A549 (cell line): ENCODE measurements at regions not wholly inside any gene's neighbourhood (a gene's known extent, or its start where the extent isn't known, plus 50 kb on each side); places are given as distances from the start of the nearest gene placed in this dataset.
A peak's percentile ranks its signal among the peaks of the same experiment; 100 is the strongest.
"Not testable (repeated sequence)": the region's sequence is repeated elsewhere in the genome, so short reads cannot be mapped to it uniquely, and the experiment has no call there.

Experiments used
- ATAC-seq, 2 experiments: fragments of 200-7000 bp in 1 of 2; fragments of >200 bp in 1 of 2; cut with Nextera tagmentation in 1 of 2; cut with Tn5 transposase in 1 of 2; 3 replicates each; pipeline versions ENCODE4 v1.8.0 to v1.9.1; 2018 to 2020; ENCODE audit warnings: mild to moderate bottlenecking in 1 of 2, moderate library complexity in 1 of 2
- CTCF ChIA-PET: fragments of 300-600 bp; sonication (Branson Sonifier 250); formaldehyde crosslinking; extraction: SDS; loops from one replicate; lab custom pipeline; 2021; ENCODE audit warnings: antibody characterized with exemption, inconsistent platforms; lab: Yijun Ruan, JAX
- POLR2A ChIA-PET: fragments of 350-600 bp; formaldehyde crosslinking; extraction: SDS; loops from one replicate; lab custom pipeline; 2021; ENCODE audit warnings: antibody characterized with exemption, inconsistent platforms; lab: Yijun Ruan, JAX
- DNase-seq, 2 experiments: peaks; one replicate each; pipeline versions ENCODE4 v3.0.0 to v3.0.0-alpha.2; 2011 to 2016; ENCODE audit warnings: low read depth in 1 of 2, low spot score in 1 of 2
- FAIRE-seq: peaks from 2 replicates; lab custom pipeline; 2011; peaks lifted over from hg19 to GRCh38; lab: Jason Lieb, UNC
- H3K27ac ChIP-seq, 2 experiments: fragments of >200 bp; sonication (Bioruptor Twin); formaldehyde crosslinking; 3 replicates each; pipeline ENCODE4 v1.5.1; 2016 to 2017
- H3K4me1 ChIP-seq: fragments of >200 bp; sonication (Bioruptor Twin); formaldehyde crosslinking; 3 replicates; pipeline ENCODE4 v1.6.1; 2016
- H3K4me2 ChIP-seq: fragments of >200 bp; sonication (Bioruptor Twin); formaldehyde crosslinking; 3 replicates; pipeline ENCODE4 v1.6.1; 2016
- H3K4me3 ChIP-seq: fragments of >200 bp; sonication (Bioruptor Twin); formaldehyde crosslinking; 3 replicates; pipeline ENCODE4 v1.5.1; 2016
- H3K9me3 ChIP-seq: fragments of >200 bp; sonication (Bioruptor Twin); formaldehyde crosslinking; 3 replicates; pipeline ENCODE4 v1.6.1; 2016
- WGBS: methylation state at CpG from one replicate; pipeline ENCODE4 v1.1.6; 2017; ENCODE audit errors: missing lambda C conversion rate; 5-methylcytosine and 5-hydroxymethylcytosine counted together
- small RNA-seq, 6 experiments: library from RNA; depleted of rRNA; stranded (forward); fragments of <200 nt; gene quantifications; one replicate each; pipeline ENCODE3, GENCODE V24; 2012

- ATAC-seq, FAIRE-seq, H3K27ac ChIP-seq, CTCF ChIA-PET, POLR2A ChIA-PET, DNase-seq, H3K9me3 ChIP-seq, H3K4me2 ChIP-seq, H3K4me1 ChIP-seq, H3K4me3 ChIP-seq: not testable (repeated sequence)
- WGBS, result 2% methylated on average over 4 of the region's 4 CpGs
These were observed 364.9 kb downstream of the FOXD4L5 start for GRCh38 chr9:64920147-64920546.

- ATAC-seq, H3K4me1 ChIP-seq, H3K4me2 ChIP-seq, DNase-seq, H3K27ac ChIP-seq, CTCF ChIA-PET, H3K9me3 ChIP-seq, H3K4me3 ChIP-seq, FAIRE-seq, POLR2A ChIA-PET: not testable (repeated sequence)
- 78% methylated on average over 13 of the region's 21 CpGs for WGBS
These were observed 396.4 kb downstream of the FOXD4L5 start for GRCh38 chr9:64888643-64889042.

GRCh38 chr9:64870594-64870993 lies 414.4 kb downstream of the FOXD4L5 start:
- CTCF ChIA-PET, FAIRE-seq, H3K4me2 ChIP-seq, H3K27ac ChIP-seq, H3K4me3 ChIP-seq, H3K9me3 ChIP-seq, H3K4me1 ChIP-seq, ATAC-seq, POLR2A ChIA-PET: not testable (repeated sequence)
- DNase-seq, result peak in 1 of 2 experiments; percentile 0
- WGBS, result no CpG with 5 or more reads among the region's 2 CpGs

Small RNA genes lying in the stretch of these regions (small RNA-seq; reads per million reads assigned to genes)
- gene RNU6-1293P, result 0 reads per million in 6 experiments
